ENCODE measurements at regions not wholly inside any gene's neighbourhood (a gene's known extent, or its start where the extent isn't known, plus 50 kb on each side); places are given as distances from the start of the nearest gene placed in this dataset.

DNA sequence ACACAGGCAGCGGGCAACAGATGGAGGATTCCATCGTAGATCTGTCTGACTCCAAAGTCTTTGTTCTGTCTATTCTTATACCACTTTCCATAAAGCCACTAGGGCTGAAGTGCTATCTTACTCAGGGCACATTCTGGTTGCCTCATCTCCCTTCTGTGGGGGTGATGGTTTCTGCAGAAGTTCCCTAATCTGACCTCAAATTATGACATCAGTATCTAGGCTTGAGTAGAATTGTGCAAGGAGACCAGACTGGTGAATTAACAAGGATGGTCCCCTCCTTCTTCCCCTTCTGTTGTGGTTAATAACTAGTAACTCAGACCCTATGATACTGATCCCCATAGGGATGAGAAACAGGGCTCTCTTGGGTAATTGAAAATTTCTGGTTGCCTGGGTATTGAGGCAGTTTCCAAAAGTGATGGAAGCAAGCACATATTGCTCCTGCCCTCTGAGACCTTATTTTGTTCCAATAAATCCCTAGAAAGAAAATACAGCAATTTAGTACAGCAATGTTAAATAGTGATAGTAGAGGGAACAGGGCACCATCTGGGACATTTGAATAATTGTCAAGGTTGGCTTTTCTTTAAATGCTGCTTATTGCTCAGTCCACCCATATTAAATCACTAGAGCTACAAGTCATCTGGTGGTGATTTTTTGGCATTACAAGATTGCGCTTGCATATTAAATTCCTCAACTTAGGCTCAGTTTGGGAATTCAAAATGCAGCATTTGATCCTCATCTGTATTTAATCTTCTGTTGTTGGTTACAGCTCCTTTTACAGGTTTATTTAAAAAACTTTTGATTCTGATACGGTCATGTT is 57.3 kb upstream of the AP1S2 start:
- no peak for TF ChIP-seq EZH2 (IDR thresholded peaks at IDR 0.05; ENCODE audit: borderline replicate concordance, low read length)
- TF ChIP-seq, protein P1, sequence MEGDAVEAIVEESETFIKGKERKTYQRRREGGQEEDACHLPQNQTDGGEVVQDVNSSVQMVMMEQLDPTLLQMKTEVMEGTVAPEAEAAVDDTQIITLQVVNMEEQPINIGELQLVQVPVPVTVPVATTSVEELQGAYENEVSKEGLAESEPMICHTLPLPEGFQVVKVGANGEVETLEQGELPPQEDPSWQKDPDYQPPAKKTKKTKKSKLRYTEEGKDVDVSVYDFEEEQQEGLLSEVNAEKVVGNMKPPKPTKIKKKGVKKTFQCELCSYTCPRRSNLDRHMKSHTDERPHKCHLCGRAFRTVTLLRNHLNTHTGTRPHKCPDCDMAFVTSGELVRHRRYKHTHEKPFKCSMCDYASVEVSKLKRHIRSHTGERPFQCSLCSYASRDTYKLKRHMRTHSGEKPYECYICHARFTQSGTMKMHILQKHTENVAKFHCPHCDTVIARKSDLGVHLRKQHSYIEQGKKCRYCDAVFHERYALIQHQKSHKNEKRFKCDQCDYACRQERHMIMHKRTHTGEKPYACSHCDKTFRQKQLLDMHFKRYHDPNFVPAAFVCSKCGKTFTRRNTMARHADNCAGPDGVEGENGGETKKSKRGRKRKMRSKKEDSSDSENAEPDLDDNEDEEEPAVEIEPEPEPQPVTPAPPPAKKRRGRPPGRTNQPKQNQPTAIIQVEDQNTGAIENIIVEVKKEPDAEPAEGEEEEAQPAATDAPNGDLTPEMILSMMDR (IDR thresholded peaks at IDR 0.05; ENCODE audit: low read length) = no peak
